ENCODE measurements at regions not wholly inside any gene's neighbourhood (a gene's known extent, or its start where the extent isn't known, plus 50 kb on each side); places are given as distances from the start of the nearest gene placed in this dataset.

- Mint-ChIP-seq H3K27ac (no peak overlapping the region), H3K4me1 (ENCODE audit: low read depth) (no peaks in the 10 kb centered on the region), H3K27me3 (peaks cover 2% of the 10 kb centered on the region), H3K4me3 (no peak overlapping the region), H3K36me3 (ENCODE audit: low read depth) (peaks cover 4% of the 10 kb centered on the region), H3K9me3 (no peaks in the 10 kb centered on the region)
- intact Hi-C loops (cut with micrococcal nuclease) = no loop called here
- DNase-seq (no peak), ATAC-seq (no peak)
- ChIA-PET CTCF (no interaction called here), POLR2A (no interaction called here)
- no peak for TF ChIP-seq CTCF (IDR thresholded peaks at IDR 0.05)
These were observed 683.4 kb downstream of the PTPRC start for GRCh38 chr1:199322278-199322677.

GRCh38 chr1:199333180-199333579, 694.3 kb upstream of the NR5A2 start:
- no peaks in the 10 kb centered on the region for H3K4me1 Mint-ChIP-seq (ENCODE audit: low read depth)
- ATAC-seq (no peak), DNase-seq (no peak)
- peaks cover 6% of the 10 kb centered on the region for H3K27me3 Mint-ChIP-seq
- POLR2A ChIA-PET = no interaction called here
- intact Hi-C loops (cut with micrococcal nuclease) = no loop called here
- no peak overlapping the region for H3K4me3 Mint-ChIP-seq
- TF ChIP-seq CTCF (IDR thresholded peaks at IDR 0.05) = no peak
- H3K27ac Mint-ChIP-seq = no peak overlapping the region
- H3K9me3 Mint-ChIP-seq = no peaks in the 10 kb centered on the region
- CTCF ChIA-PET = interaction anchor here (0.7 kb wide), 1 partner anchor 39 kb away, joined by 3 read pairs; no protein-coding TSS in a partner anchor
- no peaks in the 10 kb centered on the region for H3K36me3 Mint-ChIP-seq (ENCODE audit: low read depth)

- Mint-ChIP-seq H3K4me1 (ENCODE audit: low read depth) (no peaks in the 10 kb centered on the region), H3K27me3 (peaks cover 11% of the 10 kb centered on the region), H3K9me3 (no peaks in the 10 kb centered on the region), H3K4me3 (no peak overlapping the region), H3K36me3 (ENCODE audit: low read depth) (no peaks in the 10 kb centered on the region), H3K27ac (no peak overlapping the region)
- no peak for TF ChIP-seq CTCF (IDR thresholded peaks at IDR 0.05)
- POLR2A ChIA-PET = no interaction called here
- CTCF ChIA-PET = interaction anchor here (1.4 kb wide), 1 partner anchor 217 kb away, joined by 3 read pairs; no protein-coding TSS in a partner anchor
- intact Hi-C loops (cut with micrococcal nuclease) = no loop called here
- no peak for DNase-seq
- ATAC-seq = no peak
These were observed 692.0 kb upstream of the NR5A2 start for GRCh38 chr1:199335496-199335895.

- H3K36me3 Mint-ChIP-seq (ENCODE audit: low read depth) = no peaks in the 10 kb centered on the region
- no peak for TF ChIP-seq CTCF (IDR thresholded peaks at IDR 0.05)
These were observed 690.5 kb upstream of the NR5A2 start for GRCh38 chr1:199336745-199337640.

GRCh38 chr1:199338760-199339159, 688.8 kb upstream of the NR5A2 start:
- ChIA-PET POLR2A (no interaction called here), CTCF (no interaction called here)
- ATAC-seq (no peak), DNase-seq (no peak)
- Mint-ChIP-seq H3K36me3 (ENCODE audit: low read depth) (no peaks in the 10 kb centered on the region), H3K27ac (no peak overlapping the region), H3K4me1 (ENCODE audit: low read depth) (no peaks in the 10 kb centered on the region), H3K4me3 (no peak overlapping the region), H3K9me3 (peaks cover 3% of the 10 kb centered on the region), H3K27me3 (peaks cover 15% of the 10 kb centered on the region)
- TF ChIP-seq CTCF (IDR thresholded peaks at IDR 0.05) = no peak
- intact Hi-C loops (cut with micrococcal nuclease) = no loop called here

More at GRCh38 chr1:199336745-199337640, 690.5 kb upstream of the NR5A2 start:
- ATAC-seq (no peak), DNase-seq (no peak)
- Mint-ChIP-seq H3K4me1 (ENCODE audit: low read depth) (no peaks in the 10 kb centered on the region), H3K27me3 (peaks cover 11% of the 10 kb centered on the region), H3K4me3 (no peak overlapping the region), H3K9me3 (no peaks in the 10 kb centered on the region), H3K27ac (no peak overlapping the region)
- intact Hi-C loops (cut with micrococcal nuclease) = no loop called here
- POLR2A ChIA-PET = no interaction called here
- CTCF ChIA-PET = no interaction called here

All from activated CD8-positive, alpha-beta T cell treated with anti-CD3 and anti-CD28 coated beads for 36 hours (primary cell).